H9 (cell line): ENCODE measurements at regions not wholly inside any gene's neighbourhood (a gene's known extent, or its start where the extent isn't known, plus 50 kb on each side); places are given as distances from the start of the nearest gene placed in this dataset.

Experiments
- DNase-seq: peaks from one replicate; pipeline ENCODE4 v3.0.0-alpha.2; 2017
- H2AFZ ChIP-seq: one replicate; pipeline ENCODE4 v1.6.1; 2013; ENCODE audit warnings: mild to moderate bottlenecking, low read length, control low read depth, moderate library complexity
- H2AK5ac ChIP-seq: 2 replicates; pipeline ENCODE4 v1.6.1; 2013; ENCODE audit warnings: low read length, control low read depth, mixed read lengths; ENCODE audit not compliant: insufficient read length
- H2BK120ac ChIP-seq: one replicate; pipeline ENCODE4 v1.6.1; 2013; ENCODE audit warnings: low read depth, mild to moderate bottlenecking, low read length, control low read depth, inconsistent platforms; ENCODE audit not compliant: poor library complexity, severe bottlenecking
- H2BK12ac ChIP-seq: 2 replicates; pipeline ENCODE4 v1.6.1; 2013; ENCODE audit warnings: low read length, control low read depth, mixed read lengths, low read depth; ENCODE audit not compliant: insufficient read length
- H2BK15ac ChIP-seq: 2 replicates; pipeline ENCODE4 v1.6.1; 2013; ENCODE audit warnings: low read depth, low read length, control low read depth
- H2BK20ac ChIP-seq: one replicate; pipeline ENCODE4 v1.6.1; 2013; ENCODE audit warnings: low read depth, mild to moderate bottlenecking, low read length, control low read depth, inconsistent platforms; ENCODE audit not compliant: poor library complexity, severe bottlenecking
- H2BK5ac ChIP-seq: 2 replicates; pipeline ENCODE4 v1.6.1; 2013; ENCODE audit warnings: low read length, control low read depth, mixed read lengths; ENCODE audit not compliant: insufficient read length
- H3K14ac ChIP-seq: 2 replicates; pipeline ENCODE4 v1.6.1; 2013; ENCODE audit warnings: low read length, control low read depth; ENCODE audit not compliant: insufficient read depth
- H3K18ac ChIP-seq: 2 replicates; pipeline ENCODE4 v1.6.1; 2013; ENCODE audit warnings: low read depth, mild to moderate bottlenecking, mixed read lengths, low read length, control low read depth; ENCODE audit not compliant: insufficient read length
- H3K23ac ChIP-seq: 2 replicates; pipeline ENCODE4 v1.6.1; 2013; ENCODE audit warnings: low read length, control low read depth, mixed read lengths, low read depth; ENCODE audit not compliant: insufficient read length
- H3K23me2 ChIP-seq: 2 replicates; pipeline ENCODE4 v1.6.1; 2013; ENCODE audit warnings: low read depth, mild to moderate bottlenecking, mixed read lengths, low read length, control low read depth; ENCODE audit not compliant: insufficient read length, poor library complexity, severe bottlenecking
- H3K27ac ChIP-seq: 2 replicates; pipeline ENCODE4 v1.5.1; 2013; ENCODE audit warnings: low read length, control low read depth, mixed read lengths, low read depth; ENCODE audit not compliant: insufficient read length
- H3K27me3 ChIP-seq: 2 replicates; pipeline ENCODE4 v1.6.1; 2013; ENCODE audit warnings: low read length, control low read depth, inconsistent platforms; ENCODE audit not compliant: insufficient read depth
- H3K4ac ChIP-seq: 2 replicates; pipeline ENCODE4 v1.6.1; 2013; ENCODE audit warnings: low read depth, mild to moderate bottlenecking, control low read depth, inconsistent platforms, low read length, moderate library complexity
- H3K4me1 ChIP-seq: 2 replicates; pipeline ENCODE4 v1.6.1; 2013; ENCODE audit warnings: low read length, control low read depth, inconsistent platforms; ENCODE audit not compliant: insufficient read depth
- H3K4me2 ChIP-seq: 2 replicates; pipeline ENCODE4 v1.6.1; 2013; ENCODE audit warnings: low read length, control low read depth, mixed read lengths; ENCODE audit not compliant: insufficient read length, insufficient read depth
- H3K56ac ChIP-seq: 2 replicates; pipeline ENCODE4 v1.6.1; 2013; ENCODE audit warnings: low read depth, mild to moderate bottlenecking, mixed read lengths, low read length, control low read depth; ENCODE audit not compliant: insufficient read length
- H3K79me1 ChIP-seq: 2 replicates; pipeline ENCODE4 v1.6.1; 2013; ENCODE audit warnings: low read depth, mild to moderate bottlenecking, moderate library complexity, low read length, control low read depth, inconsistent platforms; ENCODE audit not compliant: insufficient read depth, poor library complexity, severe bottlenecking
- H3K79me2 ChIP-seq: 2 replicates; pipeline ENCODE4 v1.6.1; 2013; ENCODE audit warnings: low read length, control low read depth, inconsistent platforms; ENCODE audit not compliant: insufficient read depth
- H3K9ac ChIP-seq: 2 replicates; pipeline ENCODE4 v1.6.1; 2013; ENCODE audit warnings: low read length, control low read depth, mixed read lengths; ENCODE audit not compliant: insufficient read length; ENCODE audit errors: extremely low read depth
- H3K9me3 ChIP-seq: one replicate; pipeline ENCODE4 v1.6.1; 2013; ENCODE audit warnings: low read depth, low read length, inconsistent platforms; ENCODE audit not compliant: control insufficient read depth
- H3T11ph ChIP-seq: one replicate; pipeline ENCODE4 v1.6.1; 2013; ENCODE audit warnings: mild to moderate bottlenecking, low read length, control low read depth, inconsistent platforms
- H4K20me1 ChIP-seq: one replicate; pipeline ENCODE4 v1.6.1; 2013; ENCODE audit not compliant: control insufficient read depth, insufficient read length, insufficient read depth
- H4K5ac ChIP-seq: 2 replicates; pipeline ENCODE4 v1.6.1; 2013; ENCODE audit warnings: low read depth, mild to moderate bottlenecking, mixed read lengths, low read length, control low read depth; ENCODE audit not compliant: insufficient read length
- H4K8ac ChIP-seq: replicated peaks from 2 replicates; pipeline ENCODE4 v1.6.1; 2013; ENCODE audit warnings: low read length, control low read depth, mixed read lengths, low read depth; ENCODE audit not compliant: insufficient read length
- H4K91ac ChIP-seq: 2 replicates; pipeline ENCODE4 v1.6.1; 2013; ENCODE audit warnings: low read depth, mild to moderate bottlenecking, moderate library complexity, mixed read lengths, low read length, control low read depth; ENCODE audit not compliant: insufficient read length
- H3K27ac Mint-ChIP-seq, 3 experiments: 2 replicates in 2 of 3; 3 replicates in 1 of 3; pipeline ENCODE4 v1.8.0; 2020 to 2021; ENCODE audit warnings: mixed read lengths in 3 of 3, mild to moderate bottlenecking in 1 of 3, moderate library complexity in 1 of 3
- H3K27me3 Mint-ChIP-seq: 2 replicates; pipeline ENCODE4 v1.8.0; 2021; ENCODE audit warnings: low read depth, mild to moderate bottlenecking, moderate library complexity, mixed read lengths
- H3K36me3 Mint-ChIP-seq, 3 experiments: 2 replicates in 2 of 3; 3 replicates in 1 of 3; pipeline ENCODE4 v1.8.0; 2020 to 2021; ENCODE audit warnings: low read depth in 3 of 3, mixed read lengths in 3 of 3; ENCODE audit not compliant: insufficient read depth in 1 of 3
- H3K4me1 Mint-ChIP-seq, 2 experiments: 2 replicates each; pipeline ENCODE4 v1.8.0; 2020; ENCODE audit warnings: mixed read lengths in 2 of 2
- H3K4me3 Mint-ChIP-seq, 2 experiments: 2 replicates in 1 of 2; 3 replicates in 1 of 2; pipeline ENCODE4 v1.8.0; 2020 to 2021; ENCODE audit warnings: mild to moderate bottlenecking in 2 of 2, mixed read lengths in 2 of 2, moderate library complexity in 1 of 2
- H3K9me3 Mint-ChIP-seq, 2 experiments: 2 replicates in 1 of 2; 3 replicates in 1 of 2; pipeline ENCODE4 v1.8.0; 2020; ENCODE audit warnings: mild to moderate bottlenecking in 2 of 2, mixed read lengths in 2 of 2, moderate library complexity in 1 of 2
- CTCF ChIP-seq: fragments of 200-600 bp; sonication (generic); conservative IDR thresholded peaks from 3 replicates; pipeline ENCODE4 v1.8.0; 2021; ENCODE audit warnings: antibody characterized with exemption, mild to moderate bottlenecking
- WGBS: extraction: QIAGEN DNeasy Blood & Tissue Kit; methylation state at CpG from one replicate; pipeline ENCODE4 v1.1.7; 2013; ENCODE audit warnings: missing lambda C conversion rate, low lambda C conversion rate, mixed read lengths; ENCODE audit not compliant: insufficient read length; ENCODE audit errors: extremely low coverage; 5-methylcytosine and 5-hydroxymethylcytosine counted together

GRCh38 chr18:41126541-41127235 lies 828.3 kb upstream of the PIK3C3 start:
- Histone ChIP-seq H3K4me1 (no peaks in the 10 kb centered on the region), H4K5ac (no peak overlapping the region), H2BK12ac (no peak overlapping the region), H3K23ac (no peak overlapping the region), H3K18ac (no peak overlapping the region), H3K27ac (no peak overlapping the region), H4K8ac (no peak overlapping the region), H3K27me3 (no peaks in the 10 kb centered on the region), H3K9me3 (no peaks in the 10 kb centered on the region), H3K4me2 (no peak overlapping the region), H2AK5ac (no peak overlapping the region), H3T11ph (no peak overlapping the region), H4K20me1 (no peaks in the 10 kb centered on the region), H3K79me2 (no peaks in the 10 kb centered on the region), H2BK120ac (no peak overlapping the region), H2BK15ac (no peak overlapping the region), H3K4ac (no peak overlapping the region), H2BK20ac (no peak overlapping the region), H2AFZ (no peak overlapping the region), H3K23me2 (no peaks in the 10 kb centered on the region), H3K9ac (no peak overlapping the region), H2BK5ac (no peak overlapping the region), H3K79me1 (no peaks in the 10 kb centered on the region), H3K56ac (no peak overlapping the region), H3K14ac (no peak overlapping the region), H4K91ac (no peak overlapping the region)
- Mint-ChIP-seq H3K36me3 (no peaks in the 10 kb centered on the region), H3K4me3 (no peak overlapping the region), H3K9me3 (peaks cover 0 to 2% of the 10 kb centered on the region in 2 experiments; a peak in 1 of 5 replicates), H3K27me3 (no peaks in the 10 kb centered on the region), H3K4me1 (peaks cover 0 to 8% of the 10 kb centered on the region in 2 experiments; a peak in 2 of 4 replicates), H3K27ac (no peak overlapping the region)
- TF ChIP-seq CTCF: no peak
- no CpG with 5 or more reads among the region's 2 CpGs for WGBS
- no peak for DNase-seq
